Myocyte (in vitro differentiated cells): ENCODE measurements at regions not wholly inside any gene's neighbourhood (a gene's known extent, or its start where the extent isn't known, plus 50 kb on each side); places are given as distances from the start of the nearest gene placed in this dataset.

Source experiments
- DNase-seq: peaks from one replicate; pipeline ENCODE4 v3.0.0-alpha.2; 2012; ENCODE audit warnings: low read depth

- peak; percentile 69 for DNase-seq
These were observed 221.3 kb upstream of the DAPK1 start for GRCh38 chr9:87276327-87276841.

DNA sequence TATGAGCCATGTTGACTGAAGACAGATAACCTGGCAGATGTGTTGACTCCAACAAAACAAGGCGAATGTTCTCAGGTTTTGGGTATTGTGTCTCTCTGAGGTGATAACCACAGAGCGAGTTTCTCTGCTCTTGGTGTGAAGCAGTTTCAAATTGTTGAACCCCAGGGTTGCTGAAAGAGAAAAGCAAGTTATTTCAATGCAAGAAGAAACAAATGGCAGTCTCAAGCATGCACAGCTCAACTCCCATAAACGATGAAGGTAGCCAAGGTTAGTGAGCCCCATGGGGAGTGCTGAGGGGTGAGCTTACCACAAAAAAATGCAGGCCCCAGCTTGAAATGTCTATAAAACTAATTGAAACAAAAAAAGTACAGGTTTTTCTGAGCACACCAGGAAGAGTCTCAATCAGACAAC lies 220.8 kb upstream of the DAPK1 start:
- DNase-seq = peak; percentile 46

- DNase-seq = no peak
These were observed 220.3 kb upstream of the DAPK1 start for GRCh38 chr9:87277346-87277745.

GRCh38 chr9:87278971-87279733 lies 218.5 kb upstream of the DAPK1 start:
- DNase-seq = no peak

DNA sequence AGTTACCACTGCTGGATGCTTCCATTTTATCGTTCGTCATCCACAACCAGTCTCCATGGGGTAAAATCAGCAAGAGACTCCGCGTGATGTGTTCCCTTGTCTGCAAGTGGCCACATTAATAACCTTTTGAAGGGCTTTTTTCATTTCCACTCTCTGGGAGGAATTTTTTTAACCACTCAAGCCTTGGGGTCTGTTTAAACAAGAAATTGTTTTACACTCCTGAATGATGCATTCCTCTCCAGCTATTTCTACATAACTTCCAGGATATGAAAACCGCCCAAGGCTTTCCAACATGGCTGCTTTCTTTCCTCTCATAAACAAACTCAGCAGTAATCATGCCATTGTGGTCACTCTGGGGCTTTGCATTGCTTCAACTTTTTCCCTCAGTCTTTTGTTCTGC lies 217.2 kb upstream of the DAPK1 start:
- no peak for DNase-seq

- no peak for DNase-seq
These were observed 215.1 kb upstream of the DAPK1 start for GRCh38 chr9:87282538-87282937.

- DNase-seq = no peak
These were observed 214.1 kb upstream of the DAPK1 start for GRCh38 chr9:87283585-87283984.

DNA sequence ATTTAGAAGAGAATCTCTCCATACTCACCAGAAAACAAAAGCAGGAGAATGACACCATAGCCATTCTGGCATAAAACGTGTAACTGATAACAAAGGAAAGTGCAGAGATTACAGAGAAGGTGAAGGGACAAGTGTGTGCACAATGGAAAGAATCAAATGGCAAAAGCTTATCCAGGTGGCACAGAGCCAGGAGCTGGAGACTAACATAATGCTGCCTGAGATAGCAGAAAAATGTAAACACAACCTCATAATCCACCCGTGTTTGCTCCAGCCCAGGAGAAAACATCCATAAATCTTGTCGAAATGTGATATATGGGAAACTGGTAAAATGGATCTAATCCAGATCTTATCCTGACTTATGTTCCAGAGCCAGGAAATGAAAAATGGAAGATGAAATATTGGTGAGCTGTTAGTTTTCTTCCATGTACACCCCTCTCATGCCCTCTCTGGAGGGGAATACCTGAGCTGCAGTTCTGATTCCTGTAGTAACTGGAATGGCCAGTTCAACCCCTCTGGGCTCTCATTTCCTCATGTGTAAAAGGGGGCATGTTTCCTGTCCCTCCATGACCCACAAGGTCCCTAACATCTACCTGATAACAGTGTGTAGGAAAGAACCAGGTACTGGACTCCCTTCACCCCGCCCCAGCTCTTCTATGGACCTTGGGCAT lies 212.3 kb upstream of the DAPK1 start:
- DNase-seq = no peak

DNA sequence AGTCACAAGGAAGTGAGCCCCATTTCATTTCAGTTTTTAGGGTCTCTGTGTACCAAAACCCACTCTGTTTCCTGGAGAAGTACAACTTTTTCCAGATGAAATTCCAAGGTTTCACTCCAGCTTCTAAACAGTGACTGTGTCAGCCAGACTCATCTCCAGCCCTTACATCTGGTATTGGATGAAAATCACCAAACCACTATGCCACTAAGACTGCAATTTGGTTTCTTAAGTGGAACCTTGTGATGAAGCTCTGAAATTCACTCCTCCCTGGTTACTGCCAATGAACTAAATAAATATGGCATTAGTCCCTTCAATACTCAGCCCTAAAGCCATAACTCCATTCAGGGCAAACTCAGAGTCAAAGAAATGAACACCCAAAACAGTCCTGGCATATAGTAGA lies 211.2 kb upstream of the DAPK1 start:
- no peak for DNase-seq

DNA sequence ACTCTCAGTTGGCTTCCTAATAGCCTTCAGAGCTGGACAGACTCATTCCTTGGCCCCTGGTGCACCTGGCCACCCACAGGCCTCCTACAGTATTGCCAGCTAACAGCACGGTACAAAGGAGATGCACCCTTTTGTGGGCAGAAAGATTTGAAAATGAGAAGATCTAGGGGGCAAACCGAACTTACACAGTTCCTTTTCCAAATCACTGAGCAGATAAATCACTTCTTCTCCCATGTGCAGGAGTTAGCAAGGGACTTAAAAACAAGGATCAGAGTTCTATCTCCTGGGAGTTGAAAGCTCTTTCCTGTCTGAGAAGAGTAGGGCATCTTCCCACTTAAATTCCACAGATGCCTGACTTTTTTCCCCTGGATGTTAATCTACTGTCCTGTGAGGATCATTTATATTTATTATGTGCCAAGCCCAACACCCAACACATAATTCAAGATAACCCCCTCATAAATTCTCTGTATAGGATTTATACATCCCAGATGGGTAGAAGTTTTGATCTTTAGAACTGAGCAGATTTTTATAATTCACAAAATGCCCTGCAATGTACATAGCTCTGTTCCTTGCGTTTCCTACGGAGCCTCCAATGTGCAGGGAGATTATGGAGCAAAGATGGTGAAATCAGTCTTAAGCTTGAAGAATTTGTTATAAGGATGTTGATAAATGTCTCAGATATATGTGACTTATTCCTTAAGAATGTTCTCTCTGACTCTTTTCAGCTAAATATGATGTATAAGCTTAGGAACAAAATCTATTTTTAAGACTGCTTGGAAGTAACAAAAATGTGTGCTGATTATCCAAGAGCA lies 207.2 kb upstream of the DAPK1 start:
- no peak for DNase-seq

DNA sequence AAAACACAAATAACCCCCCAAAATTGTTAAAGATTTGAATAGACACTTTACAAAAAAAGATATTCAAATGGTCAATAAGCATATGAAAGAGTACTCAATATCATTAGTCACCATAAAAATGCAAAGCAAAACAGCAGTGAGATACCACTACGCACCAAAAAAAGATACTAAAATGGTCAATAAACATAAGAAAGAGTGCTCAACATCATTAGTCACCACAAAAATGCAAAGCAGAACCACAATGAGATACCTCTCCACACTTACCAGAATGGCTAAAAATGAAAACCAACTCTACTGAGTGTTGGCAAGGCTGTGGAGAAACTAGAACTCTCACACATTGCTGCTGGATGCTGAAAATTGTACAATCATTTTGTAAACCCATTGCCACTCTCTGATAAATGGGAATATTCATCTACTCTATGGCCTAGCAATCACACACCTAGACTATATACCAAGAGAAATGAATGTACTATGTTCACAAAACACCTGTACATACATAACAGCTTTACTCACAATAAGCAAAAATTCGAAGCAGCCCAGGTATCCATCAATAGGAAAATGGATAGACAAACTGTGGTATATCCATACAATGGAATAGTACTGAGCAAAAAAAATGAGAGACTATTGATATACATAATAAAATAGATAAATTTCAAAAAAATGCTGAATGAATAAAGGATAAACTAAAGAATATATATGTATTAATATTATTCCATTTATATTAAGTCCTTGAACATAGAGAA lies 205.0 kb upstream of the DAPK1 start:
- no peak for DNase-seq

GRCh38 chr9:87294126-87294525 lies 203.5 kb upstream of the DAPK1 start:
- no peak for DNase-seq

DNA sequence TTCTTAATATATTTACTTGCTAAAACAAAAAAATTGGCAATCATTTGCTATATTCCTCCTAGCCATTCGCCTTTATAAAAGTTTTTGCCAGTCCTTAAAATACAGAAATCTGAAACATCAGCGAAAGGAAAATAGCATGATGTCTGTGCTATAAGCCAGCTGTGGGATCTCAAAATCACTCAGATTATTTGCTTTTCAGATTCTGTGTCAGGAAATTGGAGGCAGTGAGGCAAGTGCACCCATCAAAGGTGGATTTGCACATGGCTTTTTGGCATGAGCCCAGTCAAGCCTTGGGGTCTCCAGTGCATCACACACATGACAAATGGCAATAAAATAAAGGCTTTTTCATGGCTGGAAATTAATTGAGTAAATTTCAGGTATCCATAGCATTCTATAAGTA lies 196.8 kb upstream of the DAPK1 start:
- DNase-seq = no peak

DNA sequence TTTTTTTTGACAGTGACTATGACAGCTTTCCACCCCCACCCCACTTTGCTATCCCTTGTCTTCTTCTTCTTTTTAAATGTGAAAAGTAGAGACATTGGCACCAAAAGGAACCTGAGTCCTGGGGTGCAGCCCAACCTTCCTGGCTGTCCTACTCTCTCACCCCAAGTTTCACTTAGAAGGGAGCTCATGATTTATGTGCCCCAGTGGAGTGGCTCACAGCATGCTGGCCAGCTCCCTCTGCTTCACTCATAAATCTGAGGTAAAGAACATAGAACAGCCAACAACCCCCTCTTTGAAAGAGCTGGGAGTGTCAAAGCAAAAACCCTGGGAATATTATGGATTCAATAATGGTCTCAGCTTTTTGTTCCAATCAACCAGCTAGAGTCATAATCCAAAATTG lies 196.3 kb upstream of the DAPK1 start:
- DNase-seq = peak; percentile 6

GRCh38 chr9:87305151-87305550 lies 192.5 kb upstream of the DAPK1 start:
- DNase-seq = no peak

DNA sequence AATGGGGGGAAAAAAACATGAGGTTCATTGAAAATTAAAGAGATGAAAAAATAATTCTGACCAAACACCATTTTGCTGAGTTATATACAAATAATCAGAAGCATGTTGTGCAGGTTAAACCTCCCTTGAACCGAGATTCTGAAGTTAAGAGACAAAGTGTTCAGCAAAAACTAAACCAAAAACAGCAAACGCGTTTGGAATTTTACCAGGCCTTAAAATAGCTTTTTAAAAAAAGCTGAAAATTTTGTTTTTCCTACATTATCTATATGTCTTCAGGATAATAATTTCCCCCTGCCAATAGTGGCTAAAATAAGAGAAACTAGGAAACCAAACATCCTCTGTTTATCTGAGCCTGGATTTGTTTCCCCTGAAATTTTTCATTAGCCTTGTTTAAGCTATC lies 191.7 kb upstream of the DAPK1 start:
- no peak for DNase-seq

- DNase-seq = no peak
These were observed 189.8 kb upstream of the DAPK1 start for GRCh38 chr9:87307848-87308247.

DNA sequence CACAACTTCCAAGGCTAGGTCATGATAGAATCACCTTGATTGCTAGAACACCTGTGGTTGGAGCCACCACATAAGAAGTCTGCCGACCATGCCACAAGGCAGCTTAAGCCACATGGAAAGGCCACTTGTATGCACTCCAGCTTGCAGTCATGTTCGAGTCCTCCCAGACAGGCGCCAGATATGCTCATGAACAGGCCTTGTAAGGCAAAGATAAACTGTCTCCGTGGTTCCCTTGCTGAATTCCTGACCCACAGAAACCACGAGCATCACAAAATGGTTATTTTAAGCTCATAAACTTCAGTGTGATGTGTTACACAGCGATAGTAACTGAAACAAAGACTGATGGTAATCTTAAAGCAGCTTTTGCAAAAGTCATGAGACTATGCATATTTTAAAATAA lies 188.4 kb upstream of the DAPK1 start:
- peak; percentile 26 for DNase-seq

- peak; percentile 11 for DNase-seq
These were observed 186.7 kb upstream of the DAPK1 start for GRCh38 chr9:87310827-87311523.

DNA sequence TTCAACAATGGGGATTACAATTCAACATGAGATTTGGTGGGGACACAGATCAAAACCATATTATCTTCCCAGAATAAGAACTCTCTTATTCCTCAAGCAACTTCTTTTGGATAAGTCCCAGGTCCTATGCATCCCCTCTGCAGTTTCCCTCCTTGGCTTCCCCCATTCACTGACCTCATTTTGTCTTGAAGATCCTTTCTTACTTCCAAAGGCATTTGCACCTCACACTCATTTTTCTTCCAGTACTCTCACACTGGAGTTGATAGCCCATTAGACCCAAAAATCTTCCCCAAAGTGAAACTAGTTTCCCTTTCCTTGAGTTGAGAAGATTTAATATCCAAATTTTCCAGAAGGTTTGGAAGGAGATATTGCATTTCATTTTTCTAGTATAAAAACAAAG lies 178.0 kb upstream of the DAPK1 start:
- DNase-seq = no peak
